GM20000 (cell line): ENCODE measurements at regions not wholly inside any gene's neighbourhood (a gene's known extent, or its start where the extent isn't known, plus 50 kb on each side); places are given as distances from the start of the nearest gene placed in this dataset.

Experiments
- DNase-seq: peaks from one replicate; pipeline ENCODE4 v3.0.0; 2012; ENCODE audit warnings: low spot score
- CTCF ChIP-seq: IDR thresholded peaks from 2 replicates; pipeline ENCODE4 v1.5.1; 2012; ENCODE audit warnings: mild to moderate bottlenecking, control low read depth; ENCODE audit errors: extremely low read depth, missing control alignments

GRCh38 chr2:122209377-122209776 is 453.9 kb downstream of the TSN start:
- TF ChIP-seq CTCF, result no peak
- no peak for DNase-seq

GRCh38 chr2:122210065-122210464 is 454.6 kb downstream of the TSN start:
- no peak for TF ChIP-seq CTCF
- no peak for DNase-seq

GRCh38 chr2:122210898-122211856 is 455.7 kb downstream of the TSN start:
- no peak for DNase-seq
- TF ChIP-seq CTCF, result no peak

- DNase-seq, result no peak
- no peak for TF ChIP-seq CTCF
These were observed 457.9 kb downstream of the TSN start for GRCh38 chr2:122213312-122213711.

GRCh38 chr2:122216071-122216470 is 460.6 kb downstream of the TSN start:
- no peak for TF ChIP-seq CTCF
- DNase-seq, result no peak

- TF ChIP-seq CTCF, result no peak
- DNase-seq, result no peak
These were observed 461.4 kb downstream of the TSN start for GRCh38 chr2:122216901-122217300.

- TF ChIP-seq CTCF, result no peak
- DNase-seq, result no peak
These were observed 463.1 kb downstream of the TSN start for GRCh38 chr2:122218596-122218995.
